GM12874 (cell line): ENCODE measurements at regions not wholly inside any gene's neighbourhood (a gene's known extent, or its start where the extent isn't known, plus 50 kb on each side); places are given as distances from the start of the nearest gene placed in this dataset.

Experiments used
- CTCF ChIP-seq: IDR thresholded peaks from 2 replicates; pipeline ENCODE4 v1.5.1; 2011; ENCODE audit warnings: low read depth, mild to moderate bottlenecking, control low read depth, low read length, moderate library complexity; ENCODE audit not compliant: insufficient read depth

- no peak for TF ChIP-seq CTCF
These were observed 188.1 kb upstream of the FANCL start for GRCh38 chr2:58429014-58429875.

DNA sequence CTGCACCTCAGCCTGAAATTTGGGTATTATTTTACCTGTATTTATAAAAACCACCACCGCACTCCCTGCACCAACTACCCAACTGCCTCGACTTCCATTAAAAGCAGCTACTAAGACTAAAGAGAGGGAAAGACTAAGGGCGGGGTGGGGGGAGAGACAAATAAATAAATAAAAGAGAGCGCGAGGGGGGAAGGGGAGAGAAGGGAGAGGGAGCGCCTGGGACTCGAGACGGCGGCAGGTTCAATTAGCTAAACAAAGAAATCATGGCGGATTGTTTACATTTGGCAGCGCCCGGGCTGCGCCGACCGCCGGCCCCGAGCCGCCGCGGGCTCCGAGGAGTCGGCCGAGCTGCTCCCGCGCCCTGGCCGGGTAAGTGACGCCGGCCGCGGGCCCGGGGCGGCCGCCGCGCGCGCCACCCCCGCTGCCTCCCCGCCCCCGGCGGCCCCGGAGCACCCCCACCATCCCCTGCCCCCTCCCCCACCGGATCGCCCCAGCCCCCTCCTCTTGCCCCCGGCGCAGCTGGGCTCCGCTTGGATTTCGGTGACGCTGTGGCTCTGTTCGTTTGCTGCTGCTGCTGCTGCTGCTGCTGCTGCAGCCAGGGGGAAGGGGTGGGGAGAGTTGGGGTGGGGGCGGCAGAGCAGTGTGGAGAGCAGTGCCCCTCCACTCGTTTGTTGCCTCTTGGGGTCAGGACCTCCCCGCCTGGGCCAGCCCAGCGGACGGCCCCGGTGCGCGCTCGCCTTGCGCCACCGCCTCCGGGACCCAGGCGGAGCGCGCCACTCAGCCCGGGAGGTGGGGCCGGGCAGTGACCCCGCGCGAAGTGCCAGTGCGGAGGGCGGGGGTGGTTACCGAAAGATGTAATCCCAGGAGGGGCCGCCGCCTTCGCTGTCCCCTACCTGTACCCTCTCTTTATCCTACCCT lies 187.2 kb upstream of the FANCL start:
- no peak for TF ChIP-seq CTCF

GRCh38 chr2:58427572-58428095 lies 186.5 kb upstream of the FANCL start:
- TF ChIP-seq CTCF = no peak

DNA sequence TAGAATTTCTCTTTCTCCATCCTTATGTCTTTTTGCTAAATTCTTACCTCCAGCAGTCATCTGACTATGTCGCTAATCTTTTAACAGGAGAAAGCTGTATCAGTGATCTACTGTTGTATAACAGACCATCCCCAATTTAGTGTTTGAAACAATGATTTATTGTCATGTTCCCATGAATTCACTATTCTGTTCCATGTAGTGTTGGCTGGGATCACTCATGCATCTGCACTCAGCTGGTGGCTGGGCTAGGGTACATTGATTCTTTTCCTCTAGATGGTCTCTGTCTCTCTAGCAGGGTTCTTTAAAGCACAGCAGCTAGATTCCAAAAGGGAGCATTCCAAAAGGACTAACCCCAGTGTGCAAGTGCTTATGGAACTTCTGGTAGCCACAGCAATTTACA lies 184.2 kb upstream of the FANCL start:
- no peak for TF ChIP-seq CTCF

GRCh38 chr2:58419983-58420382 lies 178.9 kb upstream of the FANCL start:
- TF ChIP-seq CTCF = no peak

DNA sequence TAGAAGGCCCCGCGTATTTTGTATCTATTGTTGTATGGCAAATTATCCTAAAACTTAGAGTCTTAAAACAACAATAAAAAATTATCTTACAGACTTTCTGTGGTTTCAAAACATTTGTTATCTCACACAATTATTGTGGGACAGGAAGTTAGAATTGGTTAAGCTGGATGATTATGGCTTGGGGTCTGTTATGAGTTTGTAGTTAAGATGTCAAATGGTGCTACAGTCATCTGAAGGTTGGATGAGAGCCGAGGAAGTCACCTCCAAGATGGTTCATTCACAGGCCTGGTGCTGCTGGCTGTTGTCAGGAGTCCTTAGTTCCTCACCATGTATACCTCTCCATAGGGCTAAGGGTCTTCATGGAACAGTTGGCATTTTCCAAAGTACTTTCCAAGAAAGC lies 175.6 kb upstream of the FANCL start:
- no peak for TF ChIP-seq CTCF

DNA sequence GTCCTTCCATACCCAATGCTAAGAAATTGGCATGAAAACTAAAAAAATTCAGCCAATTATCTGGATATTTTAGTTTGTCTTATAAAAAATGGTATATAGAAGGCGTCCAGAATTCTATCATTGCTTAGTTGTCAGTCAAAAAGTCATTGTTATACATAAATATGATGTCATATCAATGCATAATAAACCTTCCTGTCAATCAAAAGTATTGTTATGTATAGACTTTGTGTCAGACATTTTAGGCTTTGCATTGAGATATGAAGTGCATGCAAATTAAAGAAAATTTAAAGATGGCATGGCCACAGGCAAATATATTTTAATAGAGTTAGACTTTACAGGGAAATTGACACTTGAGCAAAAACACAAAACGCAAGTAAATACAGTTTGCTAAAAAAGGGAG lies 173.4 kb upstream of the FANCL start:
- TF ChIP-seq CTCF = no peak
